HEK293T (cell line): ENCODE measurements at regions not wholly inside any gene's neighbourhood (a gene's known extent, or its start where the extent isn't known, plus 50 kb on each side); places are given as distances from the start of the nearest gene placed in this dataset.

Experiments
- ARNT ChIP-seq: fragments of 450-650 bp; IDR thresholded peaks from 2 replicates; pipeline ENCODE4 v1.6.1; 2017; ENCODE audit warnings: mild to moderate bottlenecking
- BHLHE40 ChIP-seq: fragments of 450-650 bp; IDR thresholded peaks from 2 replicates; pipeline ENCODE4 v1.6.1; 2016; ENCODE audit warnings: mild to moderate bottlenecking, moderate library complexity, borderline replicate concordance
- ELF4 ChIP-seq: fragments of 450-650 bp; IDR thresholded peaks from 2 replicates; pipeline ENCODE4 v1.6.1; 2017; ENCODE audit warnings: antibody characterized with exemption
- FOXA1 ChIP-seq: fragments of 450-650 bp; IDR thresholded peaks from 2 replicates; pipeline ENCODE4 v1.6.1; 2016; ENCODE audit warnings: mild to moderate bottlenecking
- FOXK2 ChIP-seq: fragments of 450-650 bp; IDR thresholded peaks from 2 replicates; pipeline ENCODE4 v1.6.1; 2016; ENCODE audit warnings: mild to moderate bottlenecking
- FOXM1 ChIP-seq: fragments of 450-650 bp; IDR thresholded peaks from 2 replicates; pipeline ENCODE4 v1.6.1; 2017; ENCODE audit warnings: mild to moderate bottlenecking, borderline replicate concordance
- HDGF ChIP-seq: fragments of 450-650 bp; IDR thresholded peaks from 2 replicates; pipeline ENCODE4 v1.6.1; 2017; ENCODE audit warnings: antibody characterized with exemption, borderline replicate concordance
- SP1 ChIP-seq: fragments of 450-650 bp; IDR thresholded peaks from 2 replicates; pipeline ENCODE4 v1.6.1; 2017
- TARDBP ChIP-seq: fragments of 450-650 bp; IDR thresholded peaks from 2 replicates; pipeline ENCODE4 v1.6.1; 2016
- ZNF384 ChIP-seq: fragments of 450-650 bp; IDR thresholded peaks from 2 replicates; pipeline ENCODE4 v1.6.1; 2016

DNA sequence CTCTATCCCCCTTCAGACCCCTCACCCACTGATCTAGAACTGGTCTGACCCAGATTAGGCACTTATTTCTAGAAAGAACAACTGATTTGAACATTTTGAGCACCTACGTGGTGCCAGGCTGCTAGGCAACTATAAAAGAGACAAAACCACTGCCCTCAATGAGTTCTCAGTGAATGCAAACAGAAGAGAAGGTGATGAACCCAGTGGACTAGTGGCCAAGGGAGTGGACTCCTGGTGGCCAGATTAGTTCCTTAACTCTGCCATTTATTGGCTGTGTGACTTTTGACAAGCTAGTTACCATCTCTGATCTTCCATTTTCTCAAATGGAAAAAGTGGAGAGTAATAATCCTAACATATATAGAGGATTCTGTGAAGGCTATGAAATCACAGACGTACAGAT, 259.1 kb upstream of the SALL1 start:
- TF ChIP-seq TARDBP: no peak
- no peak for TF ChIP-seq BHLHE40
- TF ChIP-seq SP1: no peak
- no peak for TF ChIP-seq ZNF384
- no peak for TF ChIP-seq ARNT
- TF ChIP-seq ELF4: no peak
- TF ChIP-seq FOXM1: no peak
- TF ChIP-seq HDGF: no peak
- no peak for TF ChIP-seq FOXK2
- TF ChIP-seq FOXA1: no peak
